ENCODE measurements at regions not wholly inside any gene's neighbourhood (a gene's known extent, or its start where the extent isn't known, plus 50 kb on each side); places are given as distances from the start of the nearest gene placed in this dataset.

- no peak overlapping the region for H3K27ac ChIP-seq (ENCODE audit: low read depth in 1 of 2, low read length in 1 of 2)
These were observed 1740.5 kb upstream of the AGA start for GRCh38 chr4:179182741-179183140.

GRCh38 chr4:179195887-179196286, 1753.7 kb upstream of the AGA start:
- ATAC-seq (ENCODE audit: insufficient read depth, low FRiP score) (no peak), DNase-seq (no peak)
- WGBS, 2 donors: 82 to 83% methylated on average over 2 of the region's 2 CpGs
- Histone ChIP-seq H3K27ac (ENCODE audit: low read depth in 1 of 2, low read length in 1 of 2) (no peak overlapping the region), H3K36me3 (ENCODE audit: control insufficient read depth in 4 of 4, insufficient read depth in 4 of 4, low read length in 4 of 4) (no peaks in the 10 kb centered on the region), H3K27me3 (ENCODE audit: control insufficient read depth in 3 of 3, insufficient read depth in 3 of 3, low read length in 2 of 3) (no peaks in the 10 kb centered on the region), H3K4me1 (ENCODE audit: control insufficient read depth in 5 of 5, insufficient read depth in 5 of 5, low read length in 5 of 5) (peaks cover 0 to 7% (median 0%) of the 10 kb centered on the region in 5 donors), H3K4me3 (no peak overlapping the region), H3K9ac (ENCODE audit: insufficient read depth in 1 of 2, low read length in 2 of 2) (no peak overlapping the region), H3K9me3 (ENCODE audit: control insufficient read depth in 4 of 4, insufficient read depth in 3 of 4, low read length in 3 of 4) (no peaks in the 10 kb centered on the region)
- TF ChIP-seq, protein P1, sequence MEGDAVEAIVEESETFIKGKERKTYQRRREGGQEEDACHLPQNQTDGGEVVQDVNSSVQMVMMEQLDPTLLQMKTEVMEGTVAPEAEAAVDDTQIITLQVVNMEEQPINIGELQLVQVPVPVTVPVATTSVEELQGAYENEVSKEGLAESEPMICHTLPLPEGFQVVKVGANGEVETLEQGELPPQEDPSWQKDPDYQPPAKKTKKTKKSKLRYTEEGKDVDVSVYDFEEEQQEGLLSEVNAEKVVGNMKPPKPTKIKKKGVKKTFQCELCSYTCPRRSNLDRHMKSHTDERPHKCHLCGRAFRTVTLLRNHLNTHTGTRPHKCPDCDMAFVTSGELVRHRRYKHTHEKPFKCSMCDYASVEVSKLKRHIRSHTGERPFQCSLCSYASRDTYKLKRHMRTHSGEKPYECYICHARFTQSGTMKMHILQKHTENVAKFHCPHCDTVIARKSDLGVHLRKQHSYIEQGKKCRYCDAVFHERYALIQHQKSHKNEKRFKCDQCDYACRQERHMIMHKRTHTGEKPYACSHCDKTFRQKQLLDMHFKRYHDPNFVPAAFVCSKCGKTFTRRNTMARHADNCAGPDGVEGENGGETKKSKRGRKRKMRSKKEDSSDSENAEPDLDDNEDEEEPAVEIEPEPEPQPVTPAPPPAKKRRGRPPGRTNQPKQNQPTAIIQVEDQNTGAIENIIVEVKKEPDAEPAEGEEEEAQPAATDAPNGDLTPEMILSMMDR (IDR thresholded peaks at IDR 0.05; ENCODE audit: control extremely low read depth, extremely low read depth): no peak

More at GRCh38 chr4:179182741-179183140, 1740.5 kb upstream of the AGA start:
- H3K4me1 ChIP-seq (ENCODE audit: control insufficient read depth in 5 of 5, insufficient read depth in 5 of 5, low read length in 5 of 5): no peaks in the 10 kb centered on the region
- no peaks in the 10 kb centered on the region for H3K9me3 ChIP-seq (ENCODE audit: control insufficient read depth in 4 of 4, insufficient read depth in 3 of 4, low read length in 3 of 4)
- H3K27me3 ChIP-seq (ENCODE audit: control insufficient read depth in 3 of 3, insufficient read depth in 3 of 3, low read length in 2 of 3): no peaks in the 10 kb centered on the region
- no peak overlapping the region for H3K4me3 ChIP-seq
- DNase-seq (no peak), ATAC-seq (ENCODE audit: insufficient read depth, low FRiP score) (no peak)
- no peak overlapping the region for H3K9ac ChIP-seq (ENCODE audit: insufficient read depth in 1 of 2, low read length in 2 of 2)
- TF ChIP-seq, protein P1 (IDR thresholded peaks at IDR 0.05; ENCODE audit: control extremely low read depth, extremely low read depth): no peak
- no peaks in the 10 kb centered on the region for H3K36me3 ChIP-seq (ENCODE audit: control insufficient read depth in 4 of 4, insufficient read depth in 4 of 4, low read length in 4 of 4)

- H3K27me3 ChIP-seq (ENCODE audit: control insufficient read depth in 3 of 3, insufficient read depth in 3 of 3, low read length in 2 of 3): no peaks in the 10 kb centered on the region
- ATAC-seq (ENCODE audit: insufficient read depth, low FRiP score) (no peak), DNase-seq (peak in 1 of 3 donors; percentile 40)
- H3K9me3 ChIP-seq (ENCODE audit: control insufficient read depth in 4 of 4, insufficient read depth in 3 of 4, low read length in 3 of 4): no peaks in the 10 kb centered on the region
- TF ChIP-seq, protein P1 (IDR thresholded peaks at IDR 0.05; ENCODE audit: control extremely low read depth, extremely low read depth): no peak
- H3K36me3 ChIP-seq (ENCODE audit: control insufficient read depth in 4 of 4, insufficient read depth in 4 of 4, low read length in 4 of 4): no peaks in the 10 kb centered on the region
- H3K27ac ChIP-seq (ENCODE audit: low read depth in 1 of 2, low read length in 1 of 2): no peak overlapping the region
- 63 to 78% methylated on average over 4 of the region's 4 CpGs for WGBS, 2 donors
- no peak overlapping the region for H3K9ac ChIP-seq (ENCODE audit: insufficient read depth in 1 of 2, low read length in 2 of 2)
- H3K4me1 ChIP-seq (ENCODE audit: control insufficient read depth in 5 of 5, insufficient read depth in 5 of 5, low read length in 5 of 5): peaks cover 0 to 1% (median 0%) of the 10 kb centered on the region in 5 donors
- no peak overlapping the region for H3K4me3 ChIP-seq
These were observed 1754.3 kb upstream of the AGA start for GRCh38 chr4:179196511-179196910.

DNA sequence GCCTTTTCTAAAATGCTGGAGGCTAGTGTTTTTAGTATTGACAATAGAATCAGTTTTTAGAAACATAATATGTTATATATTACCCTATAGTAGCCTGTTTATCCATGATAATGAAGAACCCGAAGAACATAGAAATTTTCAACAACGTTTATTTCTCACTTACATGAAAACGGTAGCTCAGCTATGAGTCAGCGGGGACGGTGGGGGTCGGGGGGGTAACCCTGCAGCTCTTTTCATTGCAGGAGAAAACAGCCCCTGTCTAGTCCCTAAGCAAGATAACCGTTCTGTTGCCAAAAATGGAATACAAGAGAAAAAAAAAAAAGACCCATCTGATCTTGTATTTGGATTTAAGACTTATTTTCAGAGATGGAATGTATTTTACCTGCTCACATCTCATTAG, 1758.4 kb upstream of the AGA start:
- WGBS, 2 donors: 83 to 90% methylated on average over 7 of the region's 7 CpGs

More for the DNA sequence above, 1758.4 kb upstream of the AGA start:
- Histone ChIP-seq H3K9ac (ENCODE audit: insufficient read depth in 1 of 2, low read length in 2 of 2) (no peak overlapping the region), H3K4me3 (no peak overlapping the region), H3K36me3 (ENCODE audit: control insufficient read depth in 4 of 4, insufficient read depth in 4 of 4, low read length in 4 of 4) (no peaks in the 10 kb centered on the region), H3K9me3 (ENCODE audit: control insufficient read depth in 4 of 4, insufficient read depth in 3 of 4, low read length in 3 of 4) (peaks cover 0 to 2% (median 0%) of the 10 kb centered on the region in 4 donors), H3K4me1 (ENCODE audit: control insufficient read depth in 5 of 5, insufficient read depth in 5 of 5, low read length in 5 of 5) (no peaks in the 10 kb centered on the region), H3K27ac (ENCODE audit: low read depth in 1 of 2, low read length in 1 of 2) (no peak overlapping the region), H3K27me3 (ENCODE audit: control insufficient read depth in 3 of 3, insufficient read depth in 3 of 3, low read length in 2 of 3) (no peaks in the 10 kb centered on the region)
- TF ChIP-seq, protein P1 (IDR thresholded peaks at IDR 0.05; ENCODE audit: control extremely low read depth, extremely low read depth): no peak
- ATAC-seq (ENCODE audit: insufficient read depth, low FRiP score): no peak
- no peak for DNase-seq
